ENCODE measurements at regions not wholly inside any gene's neighbourhood (a gene's known extent, or its start where the extent isn't known, plus 50 kb on each side); places are given as distances from the start of the nearest gene placed in this dataset.
"Not testable (repeated sequence)": the region's sequence is repeated elsewhere in the genome, so short reads cannot be mapped to it uniquely, and the experiment has no call there.

- DNase-seq (ENCODE audit: low spot score): no peak
- Histone ChIP-seq H3K27ac (no peak overlapping the region), H3K79me2 (no peaks in the 10 kb centered on the region), H4K20me1 (ENCODE audit: insufficient read depth, poor library complexity, severe bottlenecking) (no peaks in the 10 kb centered on the region), H3K36me3 (replicated peaks; ENCODE audit: insufficient read depth, low read depth) (no peaks in the 10 kb centered on the region), H3K9me3 (ENCODE audit: low read depth) (peaks cover 7% of the 10 kb centered on the region), H3K4me1 (ENCODE audit: insufficient read depth) (no peaks in the 10 kb centered on the region), H3K4me3 (no peak overlapping the region), H3K9me2 (replicated peaks; ENCODE audit: insufficient read depth) (no peaks in the 10 kb centered on the region), H3K27me3 (no peaks in the 10 kb centered on the region), H3K4me2 (no peak overlapping the region), H2AFZ (no peak overlapping the region)
- no peak for TF ChIP-seq EZH2phosphoT487 (IDR thresholded peaks at IDR 0.05; ENCODE audit: low read depth, severe bottlenecking, unreplicated experiment)
- TF ChIP-seq CTCF (IDR thresholded peaks at IDR 0.05; ENCODE audit: poor library complexity): no peak
- TF ChIP-seq EZH2 (IDR thresholded peaks at IDR 0.05; ENCODE audit: borderline replicate concordance): no peak
- WGBS (ENCODE audit: low lambda C conversion rate, missing lambda C conversion rate): 68% methylated on average over 1 of the region's 1 CpG
Measured at GRCh38 chr4:63986253-63986652, 423.0 kb downstream of the TECRL start.

- TF ChIP-seq CTCF (IDR thresholded peaks at IDR 0.05; ENCODE audit: poor library complexity) (no peak), EZH2phosphoT487 (IDR thresholded peaks at IDR 0.05; ENCODE audit: low read depth, severe bottlenecking, unreplicated experiment) (no peak), EZH2 (IDR thresholded peaks at IDR 0.05; ENCODE audit: borderline replicate concordance) (no peak)
- Histone ChIP-seq H3K36me3 (replicated peaks; ENCODE audit: insufficient read depth, low read depth) (no peaks in the 10 kb centered on the region), H3K27ac (no peak overlapping the region), H2AFZ (no peak overlapping the region), H3K27me3 (no peaks in the 10 kb centered on the region), H3K79me2 (no peaks in the 10 kb centered on the region), H3K4me2 (no peak overlapping the region), H3K4me1 (ENCODE audit: insufficient read depth) (no peaks in the 10 kb centered on the region), H3K9me3 (ENCODE audit: low read depth) (peaks cover 7% of the 10 kb centered on the region), H3K4me3 (no peak overlapping the region), H4K20me1 (ENCODE audit: insufficient read depth, poor library complexity, severe bottlenecking) (no peaks in the 10 kb centered on the region), H3K9me2 (replicated peaks; ENCODE audit: insufficient read depth) (no peaks in the 10 kb centered on the region)
- DNase-seq (ENCODE audit: low spot score): no peak
Measured at GRCh38 chr4:63983224-63983623, 426.0 kb downstream of the TECRL start.

- no peak overlapping the region for H3K27ac ChIP-seq
- no peak overlapping the region for H3K4me3 ChIP-seq
- no peaks in the 10 kb centered on the region for H3K9me3 ChIP-seq (ENCODE audit: low read depth)
- 56% methylated on average over 2 of the region's 2 CpGs for WGBS (ENCODE audit: low lambda C conversion rate, missing lambda C conversion rate)
- DNase-seq (ENCODE audit: low spot score): no peak
- H3K4me1 ChIP-seq (ENCODE audit: insufficient read depth): no peaks in the 10 kb centered on the region
- H3K4me2 ChIP-seq: no peak overlapping the region
- no peaks in the 10 kb centered on the region for H3K36me3 ChIP-seq (replicated peaks; ENCODE audit: insufficient read depth, low read depth)
- no peaks in the 10 kb centered on the region for H3K27me3 ChIP-seq
- TF ChIP-seq EZH2phosphoT487 (IDR thresholded peaks at IDR 0.05; ENCODE audit: low read depth, severe bottlenecking, unreplicated experiment) (no peak), CTCF (IDR thresholded peaks at IDR 0.05; ENCODE audit: poor library complexity) (no peak), EZH2 (IDR thresholded peaks at IDR 0.05; ENCODE audit: borderline replicate concordance) (no peak)
- no peak overlapping the region for H2AFZ ChIP-seq
- H4K20me1 ChIP-seq (ENCODE audit: insufficient read depth, poor library complexity, severe bottlenecking): no peaks in the 10 kb centered on the region
- no peaks in the 10 kb centered on the region for H3K9me2 ChIP-seq (replicated peaks; ENCODE audit: insufficient read depth)
- no peaks in the 10 kb centered on the region for H3K79me2 ChIP-seq
Measured at GRCh38 chr4:63965875-63966274, 443.4 kb downstream of the TECRL start.

- not testable (repeated sequence) for H2AFZ ChIP-seq; H4K20me1 ChIP-seq (ENCODE audit: insufficient read depth, poor library complexity, severe bottlenecking); H3K4me3 ChIP-seq; DNase-seq (ENCODE audit: low spot score); H3K9me2 ChIP-seq (replicated peaks; ENCODE audit: insufficient read depth); H3K4me2 ChIP-seq; H3K36me3 ChIP-seq (replicated peaks; ENCODE audit: insufficient read depth, low read depth); H3K27me3 ChIP-seq; H3K4me1 ChIP-seq (ENCODE audit: insufficient read depth); H3K9me3 ChIP-seq (ENCODE audit: low read depth); H3K79me2 ChIP-seq; H3K27ac ChIP-seq
- 97% methylated on average over 20 of the region's 38 CpGs for WGBS (ENCODE audit: low lambda C conversion rate, missing lambda C conversion rate)
Measured at GRCh38 chr4:63942706-63943286, 466.5 kb downstream of the TECRL start.
